WTC11 (cell line): ENCODE measurements at regions not wholly inside any gene's neighbourhood (a gene's known extent, or its start where the extent isn't known, plus 50 kb on each side); places are given as distances from the start of the nearest gene placed in this dataset.

Source experiments
- ETV6 ChIP-seq: sonication (generic); formaldehyde crosslinking; IDR thresholded peaks from 2 replicates; pipeline ENCODE4 v1.8.1; 2022; ENCODE audit warnings: mild to moderate bottlenecking, missing genetic modification reagents
- TF ChIP-seq, protein P1 (sequence below): sonication (generic); formaldehyde crosslinking; IDR thresholded peaks from 2 replicates; pipeline ENCODE4 v1.8.1; 2023; ENCODE audit warnings: mild to moderate bottlenecking, missing genetic modification reagents, borderline replicate concordance
- TF ChIP-seq, protein P2 (sequence below): fragments of 200-600 bp; IDR thresholded peaks from 2 replicates; pipeline ENCODE4 v1.8.0; 2022; ENCODE audit warnings: antibody characterized with exemption

DNA sequence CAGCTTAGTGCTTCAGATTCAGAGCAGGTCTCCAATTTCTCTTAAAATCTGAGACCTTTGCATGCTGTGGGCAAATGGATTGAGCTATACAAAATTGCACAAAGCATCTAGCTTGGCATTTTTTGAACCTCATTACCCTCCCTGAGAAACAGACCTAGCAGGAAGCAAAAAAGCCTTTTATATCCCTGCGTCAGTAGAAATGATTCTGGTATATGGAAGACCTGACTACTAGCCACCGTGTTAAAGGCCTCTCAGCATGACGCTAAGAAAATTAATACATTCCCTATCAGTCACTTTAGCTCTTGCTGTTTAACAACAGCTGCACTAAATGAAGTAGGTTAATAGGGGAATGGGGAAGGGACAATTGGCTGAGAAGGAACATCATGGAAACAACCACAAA, 110.7 kb upstream of the SMLR1 start:
- TF ChIP-seq, protein P1, sequence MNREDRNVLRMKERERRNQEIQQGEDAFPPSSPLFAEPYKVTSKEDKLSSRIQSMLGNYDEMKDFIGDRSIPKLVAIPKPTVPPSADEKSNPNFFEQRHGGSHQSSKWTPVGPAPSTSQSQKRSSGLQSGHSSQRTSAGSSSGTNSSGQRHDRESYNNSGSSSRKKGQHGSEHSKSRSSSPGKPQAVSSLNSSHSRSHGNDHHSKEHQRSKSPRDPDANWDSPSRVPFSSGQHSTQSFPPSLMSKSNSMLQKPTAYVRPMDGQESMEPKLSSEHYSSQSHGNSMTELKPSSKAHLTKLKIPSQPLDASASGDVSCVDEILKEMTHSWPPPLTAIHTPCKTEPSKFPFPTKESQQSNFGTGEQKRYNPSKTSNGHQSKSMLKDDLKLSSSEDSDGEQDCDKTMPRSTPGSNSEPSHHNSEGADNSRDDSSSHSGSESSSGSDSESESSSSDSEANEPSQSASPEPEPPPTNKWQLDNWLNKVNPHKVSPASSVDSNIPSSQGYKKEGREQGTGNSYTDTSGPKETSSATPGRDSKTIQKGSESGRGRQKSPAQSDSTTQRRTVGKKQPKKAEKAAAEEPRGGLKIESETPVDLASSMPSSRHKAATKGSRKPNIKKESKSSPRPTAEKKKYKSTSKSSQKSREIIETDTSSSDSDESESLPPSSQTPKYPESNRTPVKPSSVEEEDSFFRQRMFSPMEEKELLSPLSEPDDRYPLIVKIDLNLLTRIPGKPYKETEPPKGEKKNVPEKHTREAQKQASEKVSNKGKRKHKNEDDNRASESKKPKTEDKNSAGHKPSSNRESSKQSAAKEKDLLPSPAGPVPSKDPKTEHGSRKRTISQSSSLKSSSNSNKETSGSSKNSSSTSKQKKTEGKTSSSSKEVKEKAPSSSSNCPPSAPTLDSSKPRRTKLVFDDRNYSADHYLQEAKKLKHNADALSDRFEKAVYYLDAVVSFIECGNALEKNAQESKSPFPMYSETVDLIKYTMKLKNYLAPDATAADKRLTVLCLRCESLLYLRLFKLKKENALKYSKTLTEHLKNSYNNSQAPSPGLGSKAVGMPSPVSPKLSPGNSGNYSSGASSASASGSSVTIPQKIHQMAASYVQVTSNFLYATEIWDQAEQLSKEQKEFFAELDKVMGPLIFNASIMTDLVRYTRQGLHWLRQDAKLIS (CRISPR knock-in tag), result no peak
- TF ChIP-seq, protein P2, sequence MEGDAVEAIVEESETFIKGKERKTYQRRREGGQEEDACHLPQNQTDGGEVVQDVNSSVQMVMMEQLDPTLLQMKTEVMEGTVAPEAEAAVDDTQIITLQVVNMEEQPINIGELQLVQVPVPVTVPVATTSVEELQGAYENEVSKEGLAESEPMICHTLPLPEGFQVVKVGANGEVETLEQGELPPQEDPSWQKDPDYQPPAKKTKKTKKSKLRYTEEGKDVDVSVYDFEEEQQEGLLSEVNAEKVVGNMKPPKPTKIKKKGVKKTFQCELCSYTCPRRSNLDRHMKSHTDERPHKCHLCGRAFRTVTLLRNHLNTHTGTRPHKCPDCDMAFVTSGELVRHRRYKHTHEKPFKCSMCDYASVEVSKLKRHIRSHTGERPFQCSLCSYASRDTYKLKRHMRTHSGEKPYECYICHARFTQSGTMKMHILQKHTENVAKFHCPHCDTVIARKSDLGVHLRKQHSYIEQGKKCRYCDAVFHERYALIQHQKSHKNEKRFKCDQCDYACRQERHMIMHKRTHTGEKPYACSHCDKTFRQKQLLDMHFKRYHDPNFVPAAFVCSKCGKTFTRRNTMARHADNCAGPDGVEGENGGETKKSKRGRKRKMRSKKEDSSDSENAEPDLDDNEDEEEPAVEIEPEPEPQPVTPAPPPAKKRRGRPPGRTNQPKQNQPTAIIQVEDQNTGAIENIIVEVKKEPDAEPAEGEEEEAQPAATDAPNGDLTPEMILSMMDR, result no peak
- TF ChIP-seq ETV6 (CRISPR knock-in tag), result no peak
